ENCODE measurements at regions not wholly inside any gene's neighbourhood (a gene's known extent, or its start where the extent isn't known, plus 50 kb on each side); places are given as distances from the start of the nearest gene placed in this dataset.

- TF ChIP-seq, protein P1, sequence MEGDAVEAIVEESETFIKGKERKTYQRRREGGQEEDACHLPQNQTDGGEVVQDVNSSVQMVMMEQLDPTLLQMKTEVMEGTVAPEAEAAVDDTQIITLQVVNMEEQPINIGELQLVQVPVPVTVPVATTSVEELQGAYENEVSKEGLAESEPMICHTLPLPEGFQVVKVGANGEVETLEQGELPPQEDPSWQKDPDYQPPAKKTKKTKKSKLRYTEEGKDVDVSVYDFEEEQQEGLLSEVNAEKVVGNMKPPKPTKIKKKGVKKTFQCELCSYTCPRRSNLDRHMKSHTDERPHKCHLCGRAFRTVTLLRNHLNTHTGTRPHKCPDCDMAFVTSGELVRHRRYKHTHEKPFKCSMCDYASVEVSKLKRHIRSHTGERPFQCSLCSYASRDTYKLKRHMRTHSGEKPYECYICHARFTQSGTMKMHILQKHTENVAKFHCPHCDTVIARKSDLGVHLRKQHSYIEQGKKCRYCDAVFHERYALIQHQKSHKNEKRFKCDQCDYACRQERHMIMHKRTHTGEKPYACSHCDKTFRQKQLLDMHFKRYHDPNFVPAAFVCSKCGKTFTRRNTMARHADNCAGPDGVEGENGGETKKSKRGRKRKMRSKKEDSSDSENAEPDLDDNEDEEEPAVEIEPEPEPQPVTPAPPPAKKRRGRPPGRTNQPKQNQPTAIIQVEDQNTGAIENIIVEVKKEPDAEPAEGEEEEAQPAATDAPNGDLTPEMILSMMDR (IDR thresholded peaks at IDR 0.05): peak; percentile 60
Observed at GRCh38 chr12:65602610-65603295, 221.5 kb upstream of the HMGA2 start (continued).

GRCh38 chr12:65603438-65604351 lies 220.6 kb upstream of the HMGA2 start:
- DNase-seq (ENCODE audit: low spot score) (no peak), ATAC-seq (0 out of 2 replicates have a peak, but pooled peaks have one; percentile 15)
- H3K27ac Mint-ChIP-seq: no peak overlapping the region
- peaks cover 12% of the 10 kb centered on the region for H3K9me3 Mint-ChIP-seq
- TF ChIP-seq ZBTB21 (CRISPR knock-in tag; IDR thresholded peaks at IDR 0.05; ENCODE audit: borderline replicate concordance): no peak
- TF ChIP-seq, protein P2, sequence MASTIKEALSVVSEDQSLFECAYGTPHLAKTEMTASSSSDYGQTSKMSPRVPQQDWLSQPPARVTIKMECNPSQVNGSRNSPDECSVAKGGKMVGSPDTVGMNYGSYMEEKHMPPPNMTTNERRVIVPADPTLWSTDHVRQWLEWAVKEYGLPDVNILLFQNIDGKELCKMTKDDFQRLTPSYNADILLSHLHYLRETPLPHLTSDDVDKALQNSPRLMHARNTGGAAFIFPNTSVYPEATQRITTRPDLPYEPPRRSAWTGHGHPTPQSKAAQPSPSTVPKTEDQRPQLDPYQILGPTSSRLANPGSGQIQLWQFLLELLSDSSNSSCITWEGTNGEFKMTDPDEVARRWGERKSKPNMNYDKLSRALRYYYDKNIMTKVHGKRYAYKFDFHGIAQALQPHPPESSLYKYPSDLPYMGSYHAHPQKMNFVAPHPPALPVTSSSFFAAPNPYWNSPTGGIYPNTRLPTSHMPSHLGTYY (CRISPR knock-in tag; IDR thresholded peaks at IDR 0.05): no peak
- TF ChIP-seq CDX4 (CRISPR knock-in tag; IDR thresholded peaks at IDR 0.05; ENCODE audit: borderline replicate concordance): no peak
- no peak for TF ChIP-seq RORB (CRISPR knock-in tag; IDR thresholded peaks at IDR 0.05)
- no peak for TF ChIP-seq CREB1 (CRISPR knock-in tag; IDR thresholded peaks at IDR 0.05)
- no peak for TF ChIP-seq ZNF138 (CRISPR knock-in tag; conservative IDR thresholded peaks at IDR 0.05)
- TF ChIP-seq ZMAT4 (CRISPR knock-in tag; IDR thresholded peaks at IDR 0.05): no peak
- TF ChIP-seq, protein P3, sequence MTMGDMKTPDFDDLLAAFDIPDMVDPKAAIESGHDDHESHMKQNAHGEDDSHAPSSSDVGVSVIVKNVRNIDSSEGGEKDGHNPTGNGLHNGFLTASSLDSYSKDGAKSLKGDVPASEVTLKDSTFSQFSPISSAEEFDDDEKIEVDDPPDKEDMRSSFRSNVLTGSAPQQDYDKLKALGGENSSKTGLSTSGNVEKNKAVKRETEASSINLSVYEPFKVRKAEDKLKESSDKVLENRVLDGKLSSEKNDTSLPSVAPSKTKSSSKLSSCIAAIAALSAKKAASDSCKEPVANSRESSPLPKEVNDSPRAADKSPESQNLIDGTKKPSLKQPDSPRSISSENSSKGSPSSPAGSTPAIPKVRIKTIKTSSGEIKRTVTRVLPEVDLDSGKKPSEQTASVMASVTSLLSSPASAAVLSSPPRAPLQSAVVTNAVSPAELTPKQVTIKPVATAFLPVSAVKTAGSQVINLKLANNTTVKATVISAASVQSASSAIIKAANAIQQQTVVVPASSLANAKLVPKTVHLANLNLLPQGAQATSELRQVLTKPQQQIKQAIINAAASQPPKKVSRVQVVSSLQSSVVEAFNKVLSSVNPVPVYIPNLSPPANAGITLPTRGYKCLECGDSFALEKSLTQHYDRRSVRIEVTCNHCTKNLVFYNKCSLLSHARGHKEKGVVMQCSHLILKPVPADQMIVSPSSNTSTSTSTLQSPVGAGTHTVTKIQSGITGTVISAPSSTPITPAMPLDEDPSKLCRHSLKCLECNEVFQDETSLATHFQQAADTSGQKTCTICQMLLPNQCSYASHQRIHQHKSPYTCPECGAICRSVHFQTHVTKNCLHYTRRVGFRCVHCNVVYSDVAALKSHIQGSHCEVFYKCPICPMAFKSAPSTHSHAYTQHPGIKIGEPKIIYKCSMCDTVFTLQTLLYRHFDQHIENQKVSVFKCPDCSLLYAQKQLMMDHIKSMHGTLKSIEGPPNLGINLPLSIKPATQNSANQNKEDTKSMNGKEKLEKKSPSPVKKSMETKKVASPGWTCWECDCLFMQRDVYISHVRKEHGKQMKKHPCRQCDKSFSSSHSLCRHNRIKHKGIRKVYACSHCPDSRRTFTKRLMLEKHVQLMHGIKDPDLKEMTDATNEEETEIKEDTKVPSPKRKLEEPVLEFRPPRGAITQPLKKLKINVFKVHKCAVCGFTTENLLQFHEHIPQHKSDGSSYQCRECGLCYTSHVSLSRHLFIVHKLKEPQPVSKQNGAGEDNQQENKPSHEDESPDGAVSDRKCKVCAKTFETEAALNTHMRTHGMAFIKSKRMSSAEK (CRISPR knock-in tag; IDR thresholded peaks at IDR 0.05; ENCODE audit: borderline replicate concordance): no peak
- TF ChIP-seq NFE2L1 (CRISPR knock-in tag; IDR thresholded peaks at IDR 0.05): no peak
- TF ChIP-seq, protein P4, sequence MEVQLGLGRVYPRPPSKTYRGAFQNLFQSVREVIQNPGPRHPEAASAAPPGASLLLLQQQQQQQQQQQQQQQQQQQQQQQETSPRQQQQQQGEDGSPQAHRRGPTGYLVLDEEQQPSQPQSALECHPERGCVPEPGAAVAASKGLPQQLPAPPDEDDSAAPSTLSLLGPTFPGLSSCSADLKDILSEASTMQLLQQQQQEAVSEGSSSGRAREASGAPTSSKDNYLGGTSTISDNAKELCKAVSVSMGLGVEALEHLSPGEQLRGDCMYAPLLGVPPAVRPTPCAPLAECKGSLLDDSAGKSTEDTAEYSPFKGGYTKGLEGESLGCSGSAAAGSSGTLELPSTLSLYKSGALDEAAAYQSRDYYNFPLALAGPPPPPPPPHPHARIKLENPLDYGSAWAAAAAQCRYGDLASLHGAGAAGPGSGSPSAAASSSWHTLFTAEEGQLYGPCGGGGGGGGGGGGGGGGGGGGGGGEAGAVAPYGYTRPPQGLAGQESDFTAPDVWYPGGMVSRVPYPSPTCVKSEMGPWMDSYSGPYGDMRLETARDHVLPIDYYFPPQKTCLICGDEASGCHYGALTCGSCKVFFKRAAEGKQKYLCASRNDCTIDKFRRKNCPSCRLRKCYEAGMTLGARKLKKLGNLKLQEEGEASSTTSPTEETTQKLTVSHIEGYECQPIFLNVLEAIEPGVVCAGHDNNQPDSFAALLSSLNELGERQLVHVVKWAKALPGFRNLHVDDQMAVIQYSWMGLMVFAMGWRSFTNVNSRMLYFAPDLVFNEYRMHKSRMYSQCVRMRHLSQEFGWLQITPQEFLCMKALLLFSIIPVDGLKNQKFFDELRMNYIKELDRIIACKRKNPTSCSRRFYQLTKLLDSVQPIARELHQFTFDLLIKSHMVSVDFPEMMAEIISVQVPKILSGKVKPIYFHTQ (CRISPR knock-in tag; IDR thresholded peaks at IDR 0.05): no peak
- H3K36me3 Mint-ChIP-seq: peaks cover 5% of the 10 kb centered on the region
- ChIA-PET POLR2A (interaction anchor here (1.5 kb wide), 1 partner anchor 9 kb away, joined by 3 read pairs; no protein-coding TSS in a partner anchor), CTCF (interaction anchor here (0.9 to 2.3 kb wide), 8 partner anchors 10 to 483 kb away, joined by 3 to 26 read pairs (median 10); no protein-coding TSS in a partner anchor)
- H3K4me3 Mint-ChIP-seq: no peak overlapping the region
- peaks cover 21% of the 10 kb centered on the region for H3K4me1 Mint-ChIP-seq
- H3K27me3 Mint-ChIP-seq (ENCODE audit: low read depth): no peaks in the 10 kb centered on the region
